A549 (cell line): ENCODE measurements at regions not wholly inside any gene's neighbourhood (a gene's known extent, or its start where the extent isn't known, plus 50 kb on each side); places are given as distances from the start of the nearest gene placed in this dataset.

Experiments used
- ATAC-seq, 2 experiments: fragments of 200-7000 bp in 1 of 2; fragments of >200 bp in 1 of 2; cut with Nextera tagmentation in 1 of 2; cut with Tn5 transposase in 1 of 2; 3 replicates each; pipeline versions ENCODE4 v1.8.0 to v1.9.1; 2018 to 2020; ENCODE audit warnings: mild to moderate bottlenecking in 1 of 2, moderate library complexity in 1 of 2
- CTCF ChIA-PET: fragments of 300-600 bp; sonication (Branson Sonifier 250); formaldehyde crosslinking; extraction: SDS; loops from one replicate; lab custom pipeline; 2021; ENCODE audit warnings: antibody characterized with exemption, inconsistent platforms; lab: Yijun Ruan, JAX
- POLR2A ChIA-PET: fragments of 350-600 bp; formaldehyde crosslinking; extraction: SDS; loops from one replicate; lab custom pipeline; 2021; ENCODE audit warnings: antibody characterized with exemption, inconsistent platforms; lab: Yijun Ruan, JAX
- DNase-seq, 2 experiments: peaks; one replicate each; pipeline versions ENCODE4 v3.0.0 to v3.0.0-alpha.2; 2011 to 2016; ENCODE audit warnings: low read depth in 1 of 2, low spot score in 1 of 2
- FAIRE-seq: peaks from 2 replicates; lab custom pipeline; 2011; peaks lifted over from hg19 to GRCh38; lab: Jason Lieb, UNC
- H3K27ac ChIP-seq, 2 experiments: fragments of >200 bp; sonication (Bioruptor Twin); formaldehyde crosslinking; 3 replicates each; pipeline ENCODE4 v1.5.1; 2016 to 2017
- H3K4me1 ChIP-seq: fragments of >200 bp; sonication (Bioruptor Twin); formaldehyde crosslinking; 3 replicates; pipeline ENCODE4 v1.6.1; 2016
- H3K4me2 ChIP-seq: fragments of >200 bp; sonication (Bioruptor Twin); formaldehyde crosslinking; 3 replicates; pipeline ENCODE4 v1.6.1; 2016
- H3K4me3 ChIP-seq: fragments of >200 bp; sonication (Bioruptor Twin); formaldehyde crosslinking; 3 replicates; pipeline ENCODE4 v1.5.1; 2016
- H3K9me3 ChIP-seq: fragments of >200 bp; sonication (Bioruptor Twin); formaldehyde crosslinking; 3 replicates; pipeline ENCODE4 v1.6.1; 2016
- BHLHE40 ChIP-seq: IDR thresholded peaks from 2 replicates; pipeline ENCODE4 v1.6.1; 2012; ENCODE audit warnings: low read depth, low read length, inconsistent platforms
- CBX2 ChIP-seq: fragments of 200-600 bp; sonication (generic); IDR thresholded peaks from 2 replicates; pipeline ENCODE4 v1.6.1; 2016; ENCODE audit warnings: low read depth, mild to moderate bottlenecking, borderline replicate concordance
- CEBPB ChIP-seq, 2 experiments: fragments of >200 bp in 1 of 2; sonication (Bioruptor Twin) in 1 of 2; formaldehyde crosslinking in 1 of 2; IDR thresholded peaks; 2 replicates each; pipeline ENCODE4 v1.6.1; 2012 to 2016
- CHD4 ChIP-seq: fragments of 200-600 bp; sonication (generic); IDR thresholded peaks from 2 replicates; pipeline ENCODE4 v1.6.1; 2016; ENCODE audit warnings: antibody characterized with exemption, mild to moderate bottlenecking, borderline replicate concordance
- EHMT2 ChIP-seq: fragments of 200-600 bp; sonication (generic); IDR thresholded peaks from 2 replicates; pipeline ENCODE4 v1.6.1; 2016; ENCODE audit warnings: antibody characterized with exemption, low read depth, mild to moderate bottlenecking, moderate library complexity
- ELK1 ChIP-seq: fragments of 150-350 bp; IDR thresholded peaks from 2 replicates; pipeline ENCODE4 v1.6.1; 2014; ENCODE audit warnings: low read depth, mild to moderate bottlenecking, low read length
- FOXS1 ChIP-seq: fragments of 250-450 bp; sonication (Bioruptor Pico); IDR thresholded peaks from 2 replicates; pipeline ENCODE4 v1.5.0; 2020; ENCODE audit warnings: mild to moderate bottlenecking, moderate library complexity
- GATA3 ChIP-seq: IDR thresholded peaks from 2 replicates; pipeline ENCODE4 v1.6.1; 2012; ENCODE audit warnings: borderline replicate concordance
- HDAC2 ChIP-seq: fragments of 200-600 bp; sonication (generic); IDR thresholded peaks from 2 replicates; pipeline ENCODE4 v1.6.1; 2016
- HES2 ChIP-seq: fragments of >200 bp; sonication (Bioruptor Twin); formaldehyde crosslinking; IDR thresholded peaks from 2 replicates; pipeline ENCODE4 v1.6.1; 2016
- HEYL ChIP-seq: fragments of 250-450 bp; sonication (Bioruptor Pico); IDR thresholded peaks from 2 replicates; pipeline ENCODE4 v1.8.0; 2021; ENCODE audit warnings: mild to moderate bottlenecking, moderate library complexity
- HOXB13 ChIP-seq: fragments of 250-450 bp; sonication (Bioruptor Pico); IDR thresholded peaks from 2 replicates; pipeline ENCODE4 v1.5.0; 2020; ENCODE audit warnings: low read depth, mild to moderate bottlenecking, moderate library complexity
- HOXB5 ChIP-seq: fragments of 250-450 bp; sonication (Bioruptor Pico); IDR thresholded peaks from 2 replicates; pipeline ENCODE4 v1.5.0; 2020; ENCODE audit warnings: mild to moderate bottlenecking, moderate library complexity
- JUN ChIP-seq, 2 experiments: fragments of >200 bp; sonication (Bioruptor Twin); formaldehyde crosslinking; IDR thresholded peaks; 2 replicates in 1 of 2; 3 replicates in 1 of 2; pipeline ENCODE4 v1.6.1; 2016 to 2017
- JUNB ChIP-seq: fragments of >200 bp; sonication (Bioruptor Twin); formaldehyde crosslinking; IDR thresholded peaks from 2 replicates; pipeline ENCODE4 v1.6.1; 2016
- MYC ChIP-seq: IDR thresholded peaks from 2 replicates; pipeline ENCODE4 v1.6.1; 2012; ENCODE audit warnings: mild to moderate bottlenecking, inconsistent platforms, low read length, improper control_type of control experiment, borderline replicate concordance
- NFE2L2 ChIP-seq: fragments of 150-350 bp; conservative IDR thresholded peaks from 2 replicates; pipeline ENCODE4 v1.6.1; 2014; ENCODE audit warnings: low read length
- NR3C1 ChIP-seq: fragments of >200 bp; sonication (Bioruptor Twin); formaldehyde crosslinking; IDR thresholded peaks from 3 replicates; pipeline ENCODE4 v1.6.1; 2017
- PBX3 ChIP-seq: IDR thresholded peaks from 2 replicates; pipeline ENCODE4 v1.6.1; 2012
- POLR2A ChIP-seq: IDR thresholded peaks from 2 replicates; pipeline ENCODE4 v1.6.1; 2012; ENCODE audit warnings: mild to moderate bottlenecking, low read length
- POLR2AphosphoS2 ChIP-seq: conservative IDR thresholded peaks from 2 replicates; pipeline ENCODE4 v1.6.1; 2012; ENCODE audit warnings: low read length, improper control_type of control experiment, inconsistent platforms
- RAD21 ChIP-seq, 2 experiments: fragments of >200 bp in 1 of 2; sonication (Bioruptor Twin) in 1 of 2; formaldehyde crosslinking in 1 of 2; IDR thresholded peaks in 1 of 2; conservative IDR thresholded peaks in 1 of 2; 2 replicates in 1 of 2; 3 replicates in 1 of 2; pipeline ENCODE4 v1.6.1; 2012 to 2018; ENCODE audit warnings: inconsistent platforms in 1 of 2
- RCOR1 ChIP-seq: fragments of 150-350 bp; IDR thresholded peaks from 2 replicates; pipeline ENCODE4 v1.6.1; 2014; ENCODE audit warnings: antibody characterized with exemption, low read length, low read depth
- REST ChIP-seq: fragments of 200-600 bp; sonication (generic); IDR thresholded peaks from 2 replicates; pipeline ENCODE4 v1.6.1; 2016; ENCODE audit warnings: antibody characterized with exemption, mild to moderate bottlenecking, moderate library complexity
- RFX5 ChIP-seq: fragments of 450-650 bp; IDR thresholded peaks from 2 replicates; pipeline ENCODE4 v1.7.1; 2014; ENCODE audit warnings: antibody characterized with exemption, mild to moderate bottlenecking, moderate library complexity
- RNF2 ChIP-seq: fragments of 200-600 bp; sonication (generic); IDR thresholded peaks from 2 replicates; pipeline ENCODE4 v1.6.1; 2016; ENCODE audit warnings: low read depth, mild to moderate bottlenecking, antibody characterized with exemption, moderate library complexity, borderline replicate concordance
- SMC3 ChIP-seq: fragments of >200 bp; sonication (Bioruptor Twin); formaldehyde crosslinking; IDR thresholded peaks from 3 replicates; pipeline ENCODE4 v1.6.1; 2018; ENCODE audit warnings: inconsistent platforms
- TP53 ChIP-seq: fragments of 250-450 bp; sonication (Bioruptor Pico); IDR thresholded peaks from 2 replicates; pipeline ENCODE4 v1.5.0; 2021; ENCODE audit warnings: mild to moderate bottlenecking, moderate library complexity
- ZSCAN20 ChIP-seq: fragments of 250-450 bp; sonication (Bioruptor Pico); IDR thresholded peaks from 2 replicates; pipeline ENCODE4 v1.8.0; 2022; ENCODE audit warnings: mild to moderate bottlenecking, moderate library complexity
- WGBS: methylation state at CpG from one replicate; pipeline ENCODE4 v1.1.6; 2017; ENCODE audit errors: missing lambda C conversion rate; 5-methylcytosine and 5-hydroxymethylcytosine counted together

- no peak for DNase-seq
- no peak for ATAC-seq
- FAIRE-seq = no peak
- 10% methylated on average over 4 of the region's 4 CpGs for WGBS
- Histone ChIP-seq H3K9me3 (no peaks in the 10 kb centered on the region), H3K4me1 (peaks cover 17% of the 10 kb centered on the region; the same call in 2 of the 3 replicates), H3K4me2 (no peak overlapping the region), H3K27ac (no peak overlapping the region), H3K4me3 (no peak overlapping the region)
- ChIA-PET CTCF (no interaction called here), POLR2A (no interaction called here)
- TF ChIP-seq RAD21 (conservative IDR thresholded peaks at IDR 0.05 in 1 of 2, IDR thresholded peaks at IDR 0.05 in 1 of 2) (no peak), BHLHE40 (no peak), HOXB13 (CRISPR knock-in tag) (no peak), SMC3 (no peak), RNF2 (no peak), TP53 (CRISPR knock-in tag) (no peak), HES2 (no peak), ZSCAN20 (CRISPR knock-in tag) (no peak), MYC (no peak), POLR2A (no peak), NFE2L2 (no peak), CHD4 (no peak), HEYL (no peak), REST (no peak), RCOR1 (no peak), RFX5 (no peak), CEBPB (IDR thresholded peaks at IDR 0.05) (no peak), POLR2AphosphoS2 (no peak), ELK1 (no peak), FOXS1 (no peak)
Observed at GRCh38 chr18:41758534-41758933, 196.5 kb upstream of the PIK3C3 start.

GRCh38 chr18:41756141-41756540 is 198.9 kb upstream of the PIK3C3 start:
- Histone ChIP-seq H3K9me3 (no peaks in the 10 kb centered on the region), H3K27ac (no peak overlapping the region), H3K4me3 (no peak overlapping the region)
- WGBS = 9% methylated on average over 5 of the region's 5 CpGs
- FAIRE-seq = no peak
- no peak for ATAC-seq
- no peak for TF ChIP-seq HOXB13 (CRISPR knock-in tag)
- no peak for TF ChIP-seq GATA3
- TF ChIP-seq PBX3 = no peak
- no peak for TF ChIP-seq JUN (IDR thresholded peaks at IDR 0.05)
- no peak for TF ChIP-seq HOXB5
- TF ChIP-seq RCOR1 = no peak
- TF ChIP-seq NFE2L2 = no peak
- TF ChIP-seq JUNB = no peak
- TF ChIP-seq EHMT2 = no peak
- no peak for TF ChIP-seq CBX2
- no peak for TF ChIP-seq ZSCAN20 (CRISPR knock-in tag)
- no peak for TF ChIP-seq HDAC2
- TF ChIP-seq NR3C1 = no peak
- TF ChIP-seq CEBPB (IDR thresholded peaks at IDR 0.05) = no peak
- no peak for TF ChIP-seq FOXS1
- TF ChIP-seq, all 56 proteins: peak for 0
- no peak overlapping the region for H3K4me2 ChIP-seq
- no peak for DNase-seq
- ChIA-PET CTCF (no interaction called here), POLR2A (no interaction called here)
- peaks cover 5% of the 10 kb centered on the region; the same call in 2 of the 3 replicates for H3K4me1 ChIP-seq
